SW 1271 (cell line): ENCODE measurements at regions not wholly inside any gene's neighbourhood (a gene's known extent, or its start where the extent isn't known, plus 50 kb on each side); places are given as distances from the start of the nearest gene placed in this dataset.
"Not testable (repeated sequence)": the region's sequence is repeated elsewhere in the genome, so short reads cannot be mapped to it uniquely, and the experiment has no call there.

Source experiments
- DNase-seq, 2 experiments: peaks; one replicate each; lab custom pipeline; 2025; lab: John Stamatoyannopoulos, UW

- peak in 1 of 2 experiments; percentile 36 for DNase-seq
Measured at GRCh38 chr1:185681034-185681633, 53.1 kb upstream of the HMCN1 start.

GRCh38 chr1:185680453-185680852, 53.7 kb upstream of the HMCN1 start:
- no peak for DNase-seq

- no peak for DNase-seq
Measured at GRCh38 chr1:185679220-185679619, 55.0 kb upstream of the HMCN1 start.

GRCh38 chr1:185676969-185677368, 57.2 kb upstream of the HMCN1 start:
- no peak for DNase-seq

GRCh38 chr1:185674201-185674600, 60.0 kb upstream of the HMCN1 start:
- no peak for DNase-seq

GRCh38 chr1:185672719-185673360, 61.4 kb upstream of the HMCN1 start:
- DNase-seq: no peak

- peak in 1 of 2 experiments; percentile 2 for DNase-seq
Measured at GRCh38 chr1:185670187-185670627, 64.0 kb upstream of the HMCN1 start.

- no peak for DNase-seq
Measured at GRCh38 chr1:185668013-185668412, 66.2 kb upstream of the HMCN1 start.

- no peak for DNase-seq
Measured at GRCh38 chr1:185666582-185666981, 67.6 kb upstream of the HMCN1 start.

GRCh38 chr1:185663771-185664296, 70.4 kb upstream of the HMCN1 start:
- DNase-seq: no peak

GRCh38 chr1:185663332-185663731, 70.9 kb upstream of the HMCN1 start:
- DNase-seq: no peak

- no peak for DNase-seq
Measured at GRCh38 chr1:185661971-185662370, 72.2 kb upstream of the HMCN1 start.

GRCh38 chr1:185656663-185657062, 77.5 kb upstream of the HMCN1 start:
- no peak for DNase-seq

- no peak for DNase-seq
Measured at GRCh38 chr1:185654952-185655314, 79.3 kb upstream of the HMCN1 start.

GRCh38 chr1:185654199-185654951, 79.8 kb upstream of the HMCN1 start:
- no peak for DNase-seq

GRCh38 chr1:185653615-185654014, 80.6 kb upstream of the HMCN1 start:
- no peak for DNase-seq

GRCh38 chr1:185652348-185652747, 81.8 kb upstream of the HMCN1 start:
- DNase-seq: peak in 1 of 2 experiments; percentile 10

GRCh38 chr1:185650602-185651230, 83.5 kb upstream of the HMCN1 start:
- DNase-seq: no peak

- DNase-seq: no peak
Measured at GRCh38 chr1:185648858-185649589, 85.2 kb upstream of the HMCN1 start.

GRCh38 chr1:185647597-185648267, 86.5 kb upstream of the HMCN1 start:
- DNase-seq: not testable (repeated sequence)

- peak; percentile 70 to 88 for DNase-seq
Measured at GRCh38 chr1:185646202-185646683, 87.9 kb upstream of the HMCN1 start.
